HepG2 (cell line): ENCODE measurements at regions not wholly inside any gene's neighbourhood (a gene's known extent, or its start where the extent isn't known, plus 50 kb on each side); places are given as distances from the start of the nearest gene placed in this dataset.
A peak's percentile ranks its signal among the peaks of the same experiment; 100 is the strongest.

ENCODE experiments used
- ATAC-seq: fragments of 200-7000 bp; cut with Tn5 transposase; 3 replicates; pipeline ENCODE4 v1.9.1; 2020; ENCODE audit warnings: mild to moderate bottlenecking, moderate library complexity
- BruUV-seq: library from RNA; stranded (reverse); fragments of 400-500 nt; replicated peaks from 2 replicates; lab custom pipeline; 2021; lab: Mats Ljungman, UMichigan
- CTCF ChIA-PET: fragments of 300-600 bp; formaldehyde crosslinking; extraction: SDS; loops from one replicate; lab custom pipeline; 2021; ENCODE audit warnings: low total read pairs, inconsistent platforms, low intra/inter-chr PET ratio; lab: Yijun Ruan, JAX
- POLR2A ChIA-PET: fragments of 350-600 bp; sonication (Branson Sonifier 250); formaldehyde crosslinking; loops from one replicate; lab custom pipeline; 2020; ENCODE audit warnings: antibody characterized with exemption, inconsistent platforms; lab: Yijun Ruan, JAX
- DNase-seq: peaks from one replicate; pipeline ENCODE4 v3.0.0-alpha.2; 2015; ENCODE audit warnings: low spot score
- FAIRE-seq: peaks from 3 replicates; lab custom pipeline; 2011; peaks lifted over from hg19 to GRCh38; lab: Jason Lieb, UNC
- H2AFZ ChIP-seq: one replicate; pipeline ENCODE4 v1.6.1; 2011; ENCODE audit warnings: low read length, inconsistent platforms
- H3K27ac ChIP-seq: fragments of 300-600 bp; 3 replicates; pipeline ENCODE4 v1.8.0; 2011; ENCODE audit warnings: mixed run types, mild to moderate bottlenecking, mixed read lengths, low read length, inconsistent platforms; ENCODE audit not compliant: insufficient read depth; ENCODE audit errors: extremely low read length
- H3K27me3 ChIP-seq, 2 experiments: fragments of 200-600 bp in 1 of 2; 2 replicates in 1 of 2; 3 replicates in 1 of 2; pipeline versions ENCODE4 v1.6.0 to v1.8.0; 2011; ENCODE audit warnings: low read length in 2 of 2, mild to moderate bottlenecking in 2 of 2, moderate library complexity in 2 of 2, inconsistent platforms in 1 of 2; ENCODE audit not compliant: insufficient read depth in 2 of 2, control insufficient read depth in 1 of 2
- H3K36me3 ChIP-seq, 2 experiments: fragments of 200-600 bp in 1 of 2; replicated peaks in 1 of 2; 2 replicates in 1 of 2; 3 replicates in 1 of 2; pipeline versions ENCODE4 v1.5.1 to v1.8.0; 2011; ENCODE audit warnings: low read length in 2 of 2, inconsistent platforms in 1 of 2; ENCODE audit not compliant: insufficient read depth in 2 of 2, control insufficient read depth in 1 of 2
- H3K4me1 ChIP-seq: 2 replicates; pipeline ENCODE4 v1.5.1; 2012; ENCODE audit warnings: low read length, inconsistent platforms; ENCODE audit not compliant: insufficient read depth
- H3K4me2 ChIP-seq: 2 replicates; pipeline ENCODE4 v1.6.0; 2011; ENCODE audit warnings: low read depth, low read length, inconsistent platforms
- H3K4me3 ChIP-seq, 3 experiments: fragments of 200-600 bp in 1 of 3; sonication (generic), shearing (Covaris generic) in 1 of 3; replicated peaks in 1 of 3; 2 replicates each; pipeline ENCODE4 v1.5.1; 2011 to 2016; ENCODE audit warnings: low read length in 3 of 3, inconsistent platforms in 2 of 3, low read depth in 2 of 3, mild to moderate bottlenecking in 2 of 3, control low read depth in 1 of 3, mixed read lengths in 1 of 3; ENCODE audit not compliant: insufficient read depth in 1 of 3
- H3K79me2 ChIP-seq: one replicate; pipeline ENCODE4 v1.6.1; 2011; ENCODE audit warnings: low read length, inconsistent platforms; ENCODE audit not compliant: insufficient read depth
- H3K9ac ChIP-seq: 2 replicates; pipeline ENCODE4 v1.6.0; 2011; ENCODE audit warnings: mild to moderate bottlenecking, low read depth, low read length, inconsistent platforms; ENCODE audit not compliant: insufficient read depth
- H3K9me3 ChIP-seq: 2 replicates; pipeline ENCODE4 v1.5.1; 2012; ENCODE audit warnings: mild to moderate bottlenecking, low read length
- H4K20me1 ChIP-seq: 2 replicates; pipeline ENCODE4 v1.6.0; 2011; ENCODE audit warnings: inconsistent platforms, mild to moderate bottlenecking, low read length, moderate library complexity; ENCODE audit not compliant: insufficient read depth
- ATAD3A ChIP-seq: sonication (generic); formaldehyde crosslinking; IDR thresholded peaks from 2 replicates; pipeline ENCODE4 v1.4.0; 2020; ENCODE audit warnings: missing genetic modification reagents
- CHD2 ChIP-seq: IDR thresholded peaks from 2 replicates; pipeline ENCODE4 v1.6.1; 2011; ENCODE audit warnings: low read depth, low read length, improper control_type of control experiment
- HMGA1 ChIP-seq: sonication (generic); formaldehyde crosslinking; conservative IDR thresholded peaks from 2 replicates; pipeline ENCODE4 v1.4.0; 2020; ENCODE audit warnings: missing genetic modification reagents
- HNRNPH1 ChIP-seq: fragments of 200-400 bp; formaldehyde crosslinking; optimal IDR thresholded peaks from 2 replicates; pipeline ENCODE3; 2017; ENCODE audit warnings: mild to moderate bottlenecking, low read depth, low read length
- MAFF ChIP-seq: IDR thresholded peaks from 2 replicates; pipeline ENCODE4 v1.6.1; 2011; ENCODE audit warnings: low read depth, low read length, improper control_type of control experiment
- MAFK ChIP-seq, 2 experiments: IDR thresholded peaks in 1 of 2; conservative IDR thresholded peaks in 1 of 2; 2 replicates each; pipeline ENCODE4 v1.6.1; 2011; ENCODE audit warnings: improper control_type of control experiment in 2 of 2, low read length in 2 of 2
- NKX3-1 ChIP-seq: sonication (generic); formaldehyde crosslinking; IDR thresholded peaks from 2 replicates; pipeline ENCODE4 v1.5.0; 2020; ENCODE audit warnings: missing genetic modification reagents
- PLRG1 ChIP-seq: fragments of 450-650 bp; conservative IDR thresholded peaks from 2 replicates; pipeline ENCODE4 v1.6.1; 2016
- POLR2G ChIP-seq: fragments of 200-400 bp; formaldehyde crosslinking; IDR thresholded peaks from 2 replicates; pipeline ENCODE4 v1.6.1; 2018; ENCODE audit warnings: mild to moderate bottlenecking, low read depth, low read length, moderate library complexity
- TFAP4 ChIP-seq: sonication (generic); IDR thresholded peaks from 2 replicates; pipeline ENCODE4 v1.6.1; 2016; ENCODE audit warnings: low read depth, borderline replicate concordance
- ZBTB26 ChIP-seq: IDR thresholded peaks from 2 replicates; pipeline ENCODE4 v1.6.1; 2016; ENCODE audit warnings: missing compliant biosample characterization, missing genetic modification reagents, borderline replicate concordance
- ZNF510 ChIP-seq: sonication (generic); formaldehyde crosslinking; IDR thresholded peaks from 2 replicates; pipeline ENCODE4 v1.4.0; 2020; ENCODE audit warnings: low read depth, mild to moderate bottlenecking, missing genetic modification reagents
- WGBS: methylation state at CpG from one replicate; pipeline ENCODE4 v1.1.6; 2017; ENCODE audit warnings: low lambda C conversion rate; 5-methylcytosine and 5-hydroxymethylcytosine counted together
- in situ Hi-C: cut with HindIII; loops from 2 replicates; pipeline ENCODE4 v1.10.0; 2017; ENCODE audit warnings: low pct_unique_long_range_greater_than_20kb; ENCODE audit not compliant: extremely low pct_ligation_motif_present
- intact Hi-C: fragments of 100-400 bp; cut with micrococcal nuclease; formaldehyde crosslinking; loops from one replicate; pipeline ENCODE4 v1.10.0; 2022; ENCODE audit not compliant: unreplicated experiment
- TF ChIP-seq, protein P1 (sequence below): sonication (generic); formaldehyde crosslinking; IDR thresholded peaks from 2 replicates; pipeline ENCODE4 v1.5.0; 2020; ENCODE audit warnings: mild to moderate bottlenecking, missing genetic modification reagents

DNA sequence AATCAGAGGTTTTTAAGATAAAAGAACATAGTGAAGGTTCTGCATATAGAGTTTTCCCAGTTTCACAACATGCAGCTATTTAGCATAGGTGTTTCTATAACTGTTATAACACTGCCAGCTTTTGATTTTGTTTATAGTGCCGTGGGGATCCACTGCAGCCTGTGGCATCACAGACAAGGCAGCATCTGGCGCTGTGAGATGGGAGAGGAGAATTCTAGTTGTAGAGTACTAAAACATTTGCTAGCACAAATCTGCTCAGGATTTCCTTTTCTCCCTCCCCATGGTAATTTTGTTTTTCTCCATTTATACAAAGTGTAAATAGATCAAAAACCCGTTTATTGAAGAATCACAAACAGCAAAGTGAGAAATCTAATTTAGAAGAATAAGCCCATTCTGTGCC lies 482.8 kb upstream of the NCAM2 start (continued):
- no peak for TF ChIP-seq TFAP4

- 3% methylated on average over 3 of the region's 3 CpGs for WGBS
- ATAC-seq, result no peak
- Histone ChIP-seq H3K27me3 (no peaks in the 10 kb centered on the region), H3K4me2 (no peak overlapping the region), H3K9me3 (peaks cover 81% of the 10 kb centered on the region), H2AFZ (no peak overlapping the region), H4K20me1 (no peaks in the 10 kb centered on the region), H3K36me3 (no peaks in the 10 kb centered on the region), H3K27ac (no peak overlapping the region)
- no peak for DNase-seq
- POLR2A ChIA-PET, result no interaction called here
- BruUV-seq, result no TSS peak
- intact Hi-C loops, result no loop called here
- in situ Hi-C loops, result no loop called here
- CTCF ChIA-PET, result no interaction called here
- TF ChIP-seq CHD2 (no peak), MAFK (conservative IDR thresholded peaks at IDR 0.05 in 1 of 2, IDR thresholded peaks at IDR 0.05 in 1 of 2; ENCODE audit: low read length in 2 of 2) (peak; percentile 53 to 62; a peak in 3 of 4 replicates), NKX3-1 (CRISPR knock-in tag) (no peak), HNRNPH1 (no peak), HMGA1 (CRISPR knock-in tag) (no peak), POLR2G (no peak), ZNF510 (CRISPR knock-in tag) (no peak), ATAD3A (no peak), MAFF (peak; percentile 58), PLRG1 (no peak), ZBTB26 (CRISPR knock-in tag) (no peak)
- TF ChIP-seq, protein P1, sequence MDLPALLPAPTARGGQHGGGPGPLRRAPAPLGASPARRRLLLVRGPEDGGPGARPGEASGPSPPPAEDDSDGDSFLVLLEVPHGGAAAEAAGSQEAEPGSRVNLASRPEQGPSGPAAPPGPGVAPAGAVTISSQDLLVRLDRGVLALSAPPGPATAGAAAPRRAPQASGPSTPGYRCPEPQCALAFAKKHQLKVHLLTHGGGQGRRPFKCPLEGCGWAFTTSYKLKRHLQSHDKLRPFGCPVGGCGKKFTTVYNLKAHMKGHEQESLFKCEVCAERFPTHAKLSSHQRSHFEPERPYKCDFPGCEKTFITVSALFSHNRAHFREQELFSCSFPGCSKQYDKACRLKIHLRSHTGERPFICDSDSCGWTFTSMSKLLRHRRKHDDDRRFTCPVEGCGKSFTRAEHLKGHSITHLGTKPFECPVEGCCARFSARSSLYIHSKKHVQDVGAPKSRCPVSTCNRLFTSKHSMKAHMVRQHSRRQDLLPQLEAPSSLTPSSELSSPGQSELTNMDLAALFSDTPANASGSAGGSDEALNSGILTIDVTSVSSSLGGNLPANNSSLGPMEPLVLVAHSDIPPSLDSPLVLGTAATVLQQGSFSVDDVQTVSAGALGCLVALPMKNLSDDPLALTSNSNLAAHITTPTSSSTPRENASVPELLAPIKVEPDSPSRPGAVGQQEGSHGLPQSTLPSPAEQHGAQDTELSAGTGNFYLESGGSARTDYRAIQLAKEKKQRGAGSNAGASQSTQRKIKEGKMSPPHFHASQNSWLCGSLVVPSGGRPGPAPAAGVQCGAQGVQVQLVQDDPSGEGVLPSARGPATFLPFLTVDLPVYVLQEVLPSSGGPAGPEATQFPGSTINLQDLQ (CRISPR knock-in tag), result no peak
- TF ChIP-seq, all 625 proteins: peak for 2
- no peaks in the 10 kb centered on the region for H3K79me2 ChIP-seq
- H3K4me1 ChIP-seq, result no peaks in the 10 kb centered on the region
- H3K4me3 ChIP-seq, result no peak overlapping the region
- H3K9ac ChIP-seq, result no peak overlapping the region
- FAIRE-seq, result no peak
Measured at GRCh38 chr21:20519076-20519475, 479.1 kb upstream of the NCAM2 start.
